Ishikawa (cell line): ENCODE measurements at regions not wholly inside any gene's neighbourhood (a gene's known extent, or its start where the extent isn't known, plus 50 kb on each side); places are given as distances from the start of the nearest gene placed in this dataset.

Experiments
- CEBPB ChIP-seq: IDR thresholded peaks from 2 replicates; pipeline ENCODE4 v1.6.1; 2012
- TAF1 ChIP-seq: IDR thresholded peaks from 2 replicates; pipeline ENCODE4 v1.6.1; 2012; ENCODE audit warnings: low read depth, mild to moderate bottlenecking
- TF ChIP-seq, protein P1 (sequence below): IDR thresholded peaks from 2 replicates; pipeline ENCODE4 v1.6.1; 2012

DNA sequence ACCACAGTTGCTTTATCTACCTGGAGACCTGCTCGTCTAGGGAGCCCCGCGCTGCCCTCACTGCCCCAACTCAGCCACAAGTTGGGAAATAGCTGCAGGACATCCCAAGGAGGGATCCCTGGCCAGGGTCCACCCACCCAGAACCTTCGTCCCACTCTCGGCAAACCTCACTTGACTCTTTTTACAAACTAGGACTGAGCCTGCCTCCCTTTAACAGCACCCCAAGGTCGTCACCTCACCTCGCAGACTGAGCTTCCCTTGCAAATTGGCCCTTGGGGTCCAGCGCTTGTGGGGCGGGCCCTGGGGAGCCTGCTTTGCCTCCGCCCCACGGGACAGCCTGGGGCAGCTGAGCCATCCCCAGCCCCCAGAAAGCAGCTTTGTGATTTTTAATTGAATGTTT, 1505.8 kb downstream of the TBC1D22A start:
- TF ChIP-seq, protein P1, sequence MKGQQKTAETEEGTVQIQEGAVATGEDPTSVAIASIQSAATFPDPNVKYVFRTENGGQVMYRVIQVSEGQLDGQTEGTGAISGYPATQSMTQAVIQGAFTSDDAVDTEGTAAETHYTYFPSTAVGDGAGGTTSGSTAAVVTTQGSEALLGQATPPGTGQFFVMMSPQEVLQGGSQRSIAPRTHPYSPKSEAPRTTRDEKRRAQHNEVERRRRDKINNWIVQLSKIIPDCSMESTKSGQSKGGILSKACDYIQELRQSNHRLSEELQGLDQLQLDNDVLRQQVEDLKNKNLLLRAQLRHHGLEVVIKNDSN = no peak
- TF ChIP-seq CEBPB (no peak), TAF1 (no peak)
